Hematopoietic multipotent progenitor cell treated with erythropoietin and hydrocortisone succinate and interleukin-3 and kit ligand, for 6 days (in vitro differentiated cells): ENCODE measurements at regions not wholly inside any gene's neighbourhood (a gene's known extent, or its start where the extent isn't known, plus 50 kb on each side); places are given as distances from the start of the nearest gene placed in this dataset.
A peak's percentile ranks its signal among the peaks of the same experiment; 100 is the strongest.

Experiments used
- DNase-seq: peaks from one replicate; pipeline ENCODE4 v3.0.0-alpha.2; 2015

GRCh38 chr15:92224843-92225242, 168.8 kb upstream of the ST8SIA2 start:
- no peak for DNase-seq

DNA sequence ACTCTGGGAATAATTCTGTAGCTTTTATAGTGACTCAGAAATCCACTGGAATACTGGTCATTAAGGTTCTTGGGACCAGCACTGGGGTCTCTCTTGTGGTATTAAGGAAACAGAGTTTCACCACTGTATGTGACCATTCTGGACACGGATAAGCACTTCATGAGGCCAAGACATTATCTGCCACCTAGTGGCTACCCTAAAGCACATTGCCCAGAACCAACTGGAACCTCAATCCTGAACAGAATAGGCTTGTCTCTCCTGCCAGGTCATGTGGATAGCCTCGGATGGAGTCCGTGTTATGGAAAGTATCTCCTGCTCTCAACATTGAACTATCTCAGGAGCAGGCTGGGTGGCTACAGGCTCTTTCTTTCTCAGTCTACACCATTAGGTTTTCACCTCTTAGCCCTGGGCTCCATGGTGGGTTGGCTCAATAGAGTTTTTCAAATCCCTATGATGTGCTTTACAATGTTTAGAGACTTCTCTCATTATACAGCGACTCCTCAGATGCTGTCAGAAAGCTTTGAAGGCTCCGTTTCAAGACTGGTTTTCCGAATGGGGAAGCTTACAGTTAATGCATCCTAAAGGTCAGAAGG, 167.6 kb upstream of the ST8SIA2 start:
- DNase-seq: peak; percentile 45

DNA sequence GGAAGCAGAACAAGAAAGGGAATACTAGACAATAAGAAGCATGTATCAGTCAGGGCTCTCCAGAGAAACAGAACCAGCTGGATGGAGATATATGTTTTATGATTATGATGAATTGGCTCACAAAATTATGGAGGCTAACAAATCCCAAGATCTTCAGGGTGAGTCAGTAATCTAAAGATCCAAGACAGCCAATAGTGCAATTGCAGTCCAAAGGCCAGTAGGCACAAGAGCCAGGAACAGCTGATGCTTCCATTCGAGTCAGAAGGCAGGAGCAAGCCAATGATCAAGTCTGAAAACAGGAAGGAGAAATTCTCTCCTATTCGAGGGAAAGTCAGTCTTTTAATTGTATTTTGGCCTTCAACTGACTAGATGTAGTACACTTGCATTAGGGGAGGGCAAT, 164.9 kb upstream of the ST8SIA2 start:
- no peak for DNase-seq

DNA sequence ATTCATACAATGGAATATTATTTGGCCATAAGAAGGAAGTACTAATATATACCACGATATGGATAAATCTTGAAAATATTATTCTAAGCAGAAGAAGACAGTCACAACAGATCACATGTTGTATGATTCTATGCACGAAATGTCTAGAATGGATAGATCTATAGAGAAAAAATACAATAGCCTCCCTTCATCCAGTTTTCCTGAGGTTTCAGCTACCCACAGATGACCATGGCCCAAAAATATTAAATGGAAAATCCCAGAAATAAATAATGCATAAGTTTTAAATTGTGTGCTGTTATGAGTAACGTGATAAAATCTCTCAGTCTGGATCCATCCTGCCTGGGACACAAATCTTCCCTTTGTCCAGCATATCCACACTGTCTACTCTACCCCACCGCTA, 162.2 kb upstream of the ST8SIA2 start:
- no peak for DNase-seq

DNA sequence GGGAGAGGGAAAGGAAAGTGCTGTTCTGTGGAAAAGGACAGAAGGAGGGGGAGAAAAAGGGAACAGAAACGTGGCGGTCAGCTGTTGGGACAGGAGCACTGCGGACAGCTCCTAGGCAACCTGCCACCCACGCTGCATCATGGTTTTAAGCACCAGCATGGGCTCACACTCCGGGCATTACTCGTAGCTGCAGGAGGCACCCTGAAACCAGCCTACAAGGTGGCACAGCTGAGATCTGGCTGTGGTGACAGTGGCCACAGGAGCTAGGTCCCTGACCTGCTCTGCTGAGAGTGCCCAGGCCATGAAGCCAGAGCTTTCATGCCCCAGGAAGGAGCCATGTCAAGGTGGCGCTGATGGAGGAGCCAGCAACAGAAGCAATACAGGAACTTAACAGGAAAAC, 161.4 kb upstream of the ST8SIA2 start:
- no peak for DNase-seq

- DNase-seq: no peak
Measured at GRCh38 chr15:92232876-92233275, 160.8 kb upstream of the ST8SIA2 start.

- no peak for DNase-seq
Measured at GRCh38 chr15:92243227-92243626, 150.5 kb upstream of the ST8SIA2 start.

DNA sequence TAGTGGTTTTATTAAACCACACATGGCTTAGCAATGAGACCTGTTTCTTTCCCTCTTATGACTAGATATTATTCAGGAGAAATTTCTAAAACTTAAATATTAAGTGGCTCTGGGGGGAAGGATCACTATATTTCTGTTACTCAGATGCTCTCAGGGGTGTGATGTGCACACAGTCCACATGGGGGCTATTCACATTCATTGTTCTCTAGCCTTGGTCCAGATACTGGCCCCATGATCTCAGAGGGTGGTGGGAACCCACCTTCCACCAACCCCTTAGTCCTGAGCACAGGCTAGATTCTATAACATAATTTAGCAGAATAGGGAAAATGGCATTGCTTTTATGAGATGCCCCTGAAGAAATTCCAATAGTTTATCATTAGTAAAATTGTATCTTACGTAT, 149.0 kb upstream of the ST8SIA2 start:
- DNase-seq: no peak

- DNase-seq: no peak
Measured at GRCh38 chr15:92247649-92248242, 145.9 kb upstream of the ST8SIA2 start.

- DNase-seq: no peak
Measured at GRCh38 chr15:92266796-92267685, 126.6 kb upstream of the ST8SIA2 start.

GRCh38 chr15:92268900-92269299, 124.8 kb upstream of the ST8SIA2 start:
- no peak for DNase-seq

DNA sequence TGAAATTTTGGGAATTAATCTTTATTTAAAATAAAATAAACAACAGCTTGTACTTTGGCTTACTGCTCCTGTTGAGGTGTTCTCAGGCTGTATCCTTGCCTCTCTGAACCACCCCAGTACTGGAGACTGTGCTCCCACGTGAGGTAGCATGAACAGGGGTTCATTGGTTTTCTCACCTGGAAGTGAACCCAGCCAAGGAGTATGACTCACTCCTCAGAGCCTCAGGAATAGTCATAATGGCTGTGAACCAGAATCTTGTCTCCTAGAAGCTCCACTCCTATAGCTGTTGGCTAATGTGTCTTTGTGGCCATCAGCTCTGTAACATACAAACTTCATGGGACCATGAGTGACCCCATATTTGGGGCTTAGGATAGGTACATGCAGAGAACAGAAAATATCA, 122.5 kb upstream of the ST8SIA2 start:
- DNase-seq: no peak

DNA sequence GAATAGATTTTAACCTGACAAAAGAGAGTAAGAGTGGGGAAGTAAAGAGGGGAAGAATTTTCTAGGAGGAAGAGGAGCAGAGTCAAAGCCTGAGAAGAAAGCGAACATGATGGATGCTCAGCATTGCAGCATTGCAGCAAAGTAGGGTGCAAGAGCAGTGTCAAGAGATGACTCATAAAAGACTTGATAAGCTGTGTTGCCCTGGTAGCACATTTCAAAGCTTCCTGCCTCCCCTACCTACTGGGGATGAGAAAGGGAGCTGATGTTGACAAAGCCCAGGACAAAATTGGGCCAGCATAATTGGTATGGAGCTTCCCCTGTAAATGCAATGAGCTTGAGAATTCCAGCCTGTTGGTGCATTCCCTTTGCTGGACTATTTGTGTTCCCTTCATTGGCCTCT, 121.6 kb upstream of the ST8SIA2 start:
- DNase-seq: no peak

GRCh38 chr15:92273286-92273685, 120.4 kb upstream of the ST8SIA2 start:
- DNase-seq: no peak

- DNase-seq: no peak
Measured at GRCh38 chr15:92273723-92274122, 120.0 kb upstream of the ST8SIA2 start.

GRCh38 chr15:92277776-92278175, 115.9 kb upstream of the ST8SIA2 start:
- DNase-seq: peak; percentile 56

- DNase-seq: no peak
Measured at GRCh38 chr15:92283813-92284212, 109.9 kb upstream of the ST8SIA2 start.

- DNase-seq: no peak
Measured at GRCh38 chr15:92288755-92289154, 104.9 kb upstream of the ST8SIA2 start.

DNA sequence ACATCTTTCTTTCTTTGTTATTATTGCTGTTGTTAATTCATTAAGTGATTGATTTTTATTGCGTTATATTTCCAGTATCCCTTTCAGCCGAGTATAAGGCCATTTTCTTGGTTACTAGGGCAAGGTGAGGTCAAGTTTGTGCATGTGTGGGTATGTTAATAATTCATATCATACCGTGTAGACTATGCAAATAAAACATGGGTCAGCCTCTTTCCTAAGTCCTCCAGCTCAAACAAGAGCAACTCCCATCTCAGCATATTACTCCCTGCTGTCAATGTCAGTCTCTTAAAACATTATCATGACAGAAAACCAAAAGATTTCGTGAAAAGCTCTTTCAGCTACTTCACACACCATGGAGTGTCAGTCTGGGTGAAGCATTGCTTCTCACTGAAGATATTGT, 103.9 kb upstream of the ST8SIA2 start:
- DNase-seq: no peak

DNA sequence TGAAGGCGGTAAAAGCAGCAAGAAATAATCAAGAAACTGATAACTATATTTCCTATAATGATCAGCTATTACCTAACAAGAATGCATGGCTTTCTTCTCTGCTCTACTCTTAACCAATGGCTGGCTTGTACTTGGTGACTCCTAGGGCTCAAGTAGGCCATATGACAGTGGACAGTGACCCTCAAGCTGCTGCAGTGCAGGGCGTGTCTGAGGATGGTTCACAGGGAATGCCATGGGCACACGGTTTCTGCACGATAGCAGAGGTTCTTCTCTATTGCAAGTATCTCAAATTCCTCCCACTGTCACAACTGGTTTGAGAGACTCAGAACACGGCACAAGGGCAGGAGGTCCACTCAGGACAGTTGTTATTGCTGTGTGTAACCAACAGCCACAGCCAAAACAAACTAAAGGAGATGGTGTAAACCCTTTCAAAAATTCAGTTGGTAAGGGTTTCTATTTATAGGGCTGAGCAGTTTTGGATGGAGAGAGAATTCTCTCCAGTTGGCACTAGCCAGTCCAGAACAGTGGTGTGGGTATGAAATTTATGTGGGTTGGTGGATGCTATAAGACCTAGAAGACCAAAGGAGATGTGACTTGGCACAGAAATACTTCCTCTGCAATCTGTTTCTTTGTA, 103.2 kb upstream of the ST8SIA2 start:
- DNase-seq: no peak

DNA sequence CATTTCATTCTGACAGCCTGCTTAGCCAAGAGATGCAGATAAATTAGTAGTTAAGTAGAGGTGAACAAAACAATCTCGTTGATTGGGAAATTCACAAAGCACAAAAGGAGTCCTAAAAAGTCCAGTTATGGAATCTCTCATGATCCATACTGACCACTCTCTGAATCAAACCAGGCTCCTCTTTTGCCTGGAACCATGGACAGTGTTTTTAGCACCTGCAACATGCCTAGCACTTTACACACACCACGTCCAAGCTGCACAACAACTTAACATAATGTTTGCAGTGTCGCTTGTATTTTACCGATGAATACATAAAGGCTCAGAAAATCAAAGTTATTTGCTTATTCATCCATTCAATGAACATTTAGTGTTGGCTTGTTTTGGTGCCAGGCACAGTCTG, 101.8 kb upstream of the ST8SIA2 start:
- no peak for DNase-seq

DNA sequence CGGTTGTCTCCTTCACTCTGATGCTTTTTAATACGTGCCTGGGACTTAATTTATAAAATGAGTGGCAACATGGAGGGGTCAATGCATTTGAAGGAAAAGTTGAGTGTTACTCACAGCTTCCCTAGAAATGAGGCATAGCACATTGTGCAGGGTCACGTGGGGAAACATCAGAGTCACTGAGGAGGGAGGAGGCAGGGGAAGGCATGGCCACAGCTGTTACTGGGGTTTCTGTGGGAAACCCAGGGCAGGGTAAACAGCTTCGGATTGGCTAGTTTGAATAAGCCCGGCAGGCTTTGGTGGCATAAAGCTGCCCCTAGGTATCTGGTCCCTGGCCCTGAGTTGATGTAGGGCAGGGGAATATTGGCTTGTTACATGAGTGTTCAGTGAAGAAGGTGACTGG, 98.9 kb upstream of the ST8SIA2 start:
- peak; percentile 24 for DNase-seq

GRCh38 chr15:92304223-92304975, 89.3 kb upstream of the ST8SIA2 start:
- peak; percentile 11 for DNase-seq
